Activated B cell treated with CpG ODN at 0.5 μM for 24 hours (primary cell): ENCODE measurements at regions not wholly inside any gene's neighbourhood (a gene's known extent, or its start where the extent isn't known, plus 50 kb on each side); places are given as distances from the start of the nearest gene placed in this dataset.

Source experiments
- ATAC-seq: fragments of 200-7000 bp; cut with Tn5 transposase; one replicate; pipeline ENCODE4 v1.10.0; 2021; ENCODE audit warnings: low read depth, mild to moderate bottlenecking, moderate library complexity
- CTCF ChIA-PET: fragments of 350-600 bp; sonication (Branson Sonifier 250); formaldehyde crosslinking; loops from one replicate; lab custom pipeline; 2021; ENCODE audit warnings: antibody characterized with exemption; lab: Charles Lee
- POLR2A ChIA-PET: fragments of 350-600 bp; sonication (Branson Sonifier 250); formaldehyde crosslinking; loops from one replicate; lab custom pipeline; 2021; ENCODE audit warnings: antibody characterized with exemption; lab: Charles Lee
- DNase-seq: peaks from one replicate; pipeline ENCODE4 v3.0.0; 2022
- H3K27ac Mint-ChIP-seq: one replicate; pipeline ENCODE4 v1.8.0; 2020; ENCODE audit warnings: mixed read lengths
- H3K27me3 Mint-ChIP-seq: one replicate; pipeline ENCODE4 v1.8.0; 2021; ENCODE audit warnings: mixed read lengths
- H3K36me3 Mint-ChIP-seq: one replicate; pipeline ENCODE4 v1.8.0; 2021; ENCODE audit warnings: low read depth, mixed read lengths
- H3K4me1 Mint-ChIP-seq: one replicate; pipeline ENCODE4 v1.8.0; 2021; ENCODE audit warnings: mixed read lengths
- H3K4me3 Mint-ChIP-seq: one replicate; pipeline ENCODE4 v1.8.0; 2020; ENCODE audit warnings: mild to moderate bottlenecking, mixed read lengths
- H3K9me3 Mint-ChIP-seq: one replicate; pipeline ENCODE4 v1.8.0; 2020; ENCODE audit warnings: mixed read lengths
- CTCF ChIP-seq: fragments of 200-600 bp; IDR thresholded peaks from one replicate; pipeline ENCODE4 v1.8.0; 2022; ENCODE audit warnings: antibody characterized with exemption, mild to moderate bottlenecking
- intact Hi-C: fragments of 100-400 bp; cut with micrococcal nuclease; formaldehyde crosslinking; loops from one replicate; pipeline ENCODE4 v1.15.1; 2024

GRCh38 chr5:57398413-57399093 lies 84.1 kb downstream of the ACTBL2 start:
- TF ChIP-seq CTCF = no peak
- CTCF ChIA-PET = no interaction called here
- peaks cover 4% of the 10 kb centered on the region for H3K27me3 Mint-ChIP-seq
- H3K9me3 Mint-ChIP-seq = peaks cover 3% of the 10 kb centered on the region
- H3K4me3 Mint-ChIP-seq = no peak overlapping the region
- POLR2A ChIA-PET = no interaction called here
- intact Hi-C loops = no loop called here
- ATAC-seq = no peak
- H3K27ac Mint-ChIP-seq = no peak overlapping the region
- H3K4me1 Mint-ChIP-seq = no peaks in the 10 kb centered on the region
- no peak for DNase-seq
- no peaks in the 10 kb centered on the region for H3K36me3 Mint-ChIP-seq

GRCh38 chr5:57396701-57397100 lies 85.9 kb downstream of the ACTBL2 start:
- DNase-seq (no peak), ATAC-seq (no peak)
- intact Hi-C loops = no loop called here
- H3K27ac Mint-ChIP-seq = no peak overlapping the region
- H3K4me3 Mint-ChIP-seq = no peak overlapping the region
- ChIA-PET POLR2A (no interaction called here), CTCF (no interaction called here)
- H3K4me1 Mint-ChIP-seq = no peaks in the 10 kb centered on the region
- H3K9me3 Mint-ChIP-seq = peaks cover 3% of the 10 kb centered on the region
- H3K27me3 Mint-ChIP-seq = peaks cover 2% of the 10 kb centered on the region
- no peaks in the 10 kb centered on the region for H3K36me3 Mint-ChIP-seq
- TF ChIP-seq CTCF = no peak

- peaks cover under 1% of the 10 kb centered on the region for H3K9me3 Mint-ChIP-seq
Observed at GRCh38 chr5:57394421-57395210, 88.0 kb downstream of the ACTBL2 start.

GRCh38 chr5:57386958-57387357 lies 95.7 kb downstream of the ACTBL2 start:
- Mint-ChIP-seq H3K4me3 (no peak overlapping the region), H3K27me3 (no peaks in the 10 kb centered on the region), H3K27ac (no peak overlapping the region), H3K4me1 (no peaks in the 10 kb centered on the region), H3K9me3 (peaks cover 3% of the 10 kb centered on the region), H3K36me3 (no peaks in the 10 kb centered on the region)
- ATAC-seq (no peak), DNase-seq (no peak)
- ChIA-PET POLR2A (no interaction called here), CTCF (no interaction called here)
- TF ChIP-seq CTCF = no peak
- intact Hi-C loops = no loop called here

More at GRCh38 chr5:57394421-57395210, 88.0 kb downstream of the ACTBL2 start:
- no peak overlapping the region for H3K4me3 Mint-ChIP-seq
- no peak overlapping the region for H3K27ac Mint-ChIP-seq
- ChIA-PET CTCF (no interaction called here), POLR2A (no interaction called here)
- no peaks in the 10 kb centered on the region for H3K4me1 Mint-ChIP-seq
- intact Hi-C loops = no loop called here
- H3K36me3 Mint-ChIP-seq = no peaks in the 10 kb centered on the region
- DNase-seq = no peak
- no peak for ATAC-seq
- no peak for TF ChIP-seq CTCF
- H3K27me3 Mint-ChIP-seq = peaks cover 2% of the 10 kb centered on the region

GRCh38 chr5:57383093-57383861 lies 99.3 kb downstream of the ACTBL2 start:
- Mint-ChIP-seq H3K4me3 (no peak overlapping the region), H3K9me3 (no peaks in the 10 kb centered on the region), H3K36me3 (no peaks in the 10 kb centered on the region), H3K27ac (no peak overlapping the region), H3K4me1 (no peaks in the 10 kb centered on the region), H3K27me3 (no peaks in the 10 kb centered on the region)
- ChIA-PET POLR2A (no interaction called here), CTCF (no interaction called here)
- ATAC-seq (no peak), DNase-seq (no peak)
- TF ChIP-seq CTCF = no peak
- intact Hi-C loops = no loop called here
